Vagina (tissue), 2 donors: ENCODE measurements at regions not wholly inside any gene's neighbourhood (a gene's known extent, or its start where the extent isn't known, plus 50 kb on each side); places are given as distances from the start of the nearest gene placed in this dataset.

ENCODE experiments used
- POLR2A ChIP-seq, 2 donors: fragments of 450-650 bp; IDR thresholded peaks; one replicate each; pipeline ENCODE4 v1.6.1; 2017; ENCODE audit warnings: antibody characterized with exemption in 2 of 2, mild to moderate bottlenecking in 2 of 2, moderate library complexity in 2 of 2
- POLR2AphosphoS5 ChIP-seq, 2 donors: sonication (generic); formaldehyde crosslinking; IDR thresholded peaks; one replicate each; pipeline ENCODE4 v1.9.0; 2017; ENCODE audit warnings: antibody characterized with exemption in 2 of 2, mild to moderate bottlenecking in 2 of 2, low read depth in 1 of 2; ENCODE audit not compliant: insufficient read depth in 1 of 2
- TF ChIP-seq, protein P1 (sequence below), 3 experiments: fragments of 450-650 bp in 2 of 3; fragments of 200-600 bp in 1 of 3; sonication (generic) in 1 of 3; IDR thresholded peaks; one replicate each; pipeline ENCODE4 v1.5.1; 2017 to 2019; ENCODE audit warnings: antibody characterized with exemption in 3 of 3, mild to moderate bottlenecking in 2 of 3, moderate library complexity in 2 of 3

DNA sequence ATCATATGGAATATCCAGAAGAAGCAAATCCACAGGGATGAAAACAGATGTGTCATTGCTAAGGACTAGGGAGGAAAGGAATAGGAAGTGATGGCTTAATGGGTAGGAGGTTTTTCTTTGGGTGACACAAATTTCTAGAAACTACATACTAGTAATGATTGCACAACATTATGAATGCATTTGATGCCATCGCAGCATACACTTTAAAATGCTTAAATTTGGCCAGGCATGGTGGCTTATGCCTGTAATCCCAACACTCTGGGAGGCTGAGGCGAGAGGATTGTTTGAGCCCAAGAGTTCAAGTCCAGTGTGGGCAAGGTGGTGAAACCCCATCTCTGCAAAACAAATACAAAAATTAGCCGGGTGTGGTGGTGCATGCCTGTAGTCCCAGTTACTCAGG, 1370.8 kb downstream of the AACS start:
- TF ChIP-seq, protein P1, sequence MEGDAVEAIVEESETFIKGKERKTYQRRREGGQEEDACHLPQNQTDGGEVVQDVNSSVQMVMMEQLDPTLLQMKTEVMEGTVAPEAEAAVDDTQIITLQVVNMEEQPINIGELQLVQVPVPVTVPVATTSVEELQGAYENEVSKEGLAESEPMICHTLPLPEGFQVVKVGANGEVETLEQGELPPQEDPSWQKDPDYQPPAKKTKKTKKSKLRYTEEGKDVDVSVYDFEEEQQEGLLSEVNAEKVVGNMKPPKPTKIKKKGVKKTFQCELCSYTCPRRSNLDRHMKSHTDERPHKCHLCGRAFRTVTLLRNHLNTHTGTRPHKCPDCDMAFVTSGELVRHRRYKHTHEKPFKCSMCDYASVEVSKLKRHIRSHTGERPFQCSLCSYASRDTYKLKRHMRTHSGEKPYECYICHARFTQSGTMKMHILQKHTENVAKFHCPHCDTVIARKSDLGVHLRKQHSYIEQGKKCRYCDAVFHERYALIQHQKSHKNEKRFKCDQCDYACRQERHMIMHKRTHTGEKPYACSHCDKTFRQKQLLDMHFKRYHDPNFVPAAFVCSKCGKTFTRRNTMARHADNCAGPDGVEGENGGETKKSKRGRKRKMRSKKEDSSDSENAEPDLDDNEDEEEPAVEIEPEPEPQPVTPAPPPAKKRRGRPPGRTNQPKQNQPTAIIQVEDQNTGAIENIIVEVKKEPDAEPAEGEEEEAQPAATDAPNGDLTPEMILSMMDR (IDR thresholded peaks at IDR 0.05): no peak
- TF ChIP-seq POLR2A (IDR thresholded peaks at IDR 0.05) (no peak), POLR2AphosphoS5 (IDR thresholded peaks at IDR 0.05; ENCODE audit: insufficient read depth in 1 of 2, low read depth in 1 of 2) (no peak)
